ENCODE measurements at regions not wholly inside any gene's neighbourhood (a gene's known extent, or its start where the extent isn't known, plus 50 kb on each side); places are given as distances from the start of the nearest gene placed in this dataset.

DNA sequence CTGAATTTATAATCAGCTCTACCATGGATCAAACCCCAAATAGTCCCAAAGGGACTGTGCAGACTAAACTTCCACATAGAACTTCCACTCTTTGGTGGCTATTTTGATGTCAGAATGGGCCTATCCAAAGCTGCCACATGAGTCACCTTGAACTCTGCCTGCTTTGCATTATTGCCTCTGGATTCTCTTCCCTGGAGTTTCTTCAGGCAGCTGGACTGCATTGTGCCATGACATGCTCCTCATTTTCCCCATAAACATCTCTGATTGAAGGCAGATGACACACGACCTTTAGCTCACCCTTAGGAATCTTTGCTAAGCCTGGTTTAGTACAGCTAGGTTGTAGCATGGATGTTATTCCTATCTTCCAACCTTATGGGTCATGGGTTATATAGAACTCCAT lies 251.7 kb downstream of the FZD1 start:
- H3K4me2 ChIP-seq (ENCODE audit: low read length): no peak overlapping the region
- no peaks in the 10 kb centered on the region for H3K9me3 ChIP-seq (ENCODE audit: control insufficient read depth, low read length)
- H3K79me2 ChIP-seq: no peaks in the 10 kb centered on the region
- H3K36me3 ChIP-seq (ENCODE audit: control insufficient read depth, insufficient read depth, low read length): no peaks in the 10 kb centered on the region
- H3K27me3 ChIP-seq (ENCODE audit: control insufficient read depth, insufficient read depth, low read length): no peaks in the 10 kb centered on the region
- no peak overlapping the region for H3K4me3 ChIP-seq (ENCODE audit: low read depth, low read length)
- TF ChIP-seq, protein P1, sequence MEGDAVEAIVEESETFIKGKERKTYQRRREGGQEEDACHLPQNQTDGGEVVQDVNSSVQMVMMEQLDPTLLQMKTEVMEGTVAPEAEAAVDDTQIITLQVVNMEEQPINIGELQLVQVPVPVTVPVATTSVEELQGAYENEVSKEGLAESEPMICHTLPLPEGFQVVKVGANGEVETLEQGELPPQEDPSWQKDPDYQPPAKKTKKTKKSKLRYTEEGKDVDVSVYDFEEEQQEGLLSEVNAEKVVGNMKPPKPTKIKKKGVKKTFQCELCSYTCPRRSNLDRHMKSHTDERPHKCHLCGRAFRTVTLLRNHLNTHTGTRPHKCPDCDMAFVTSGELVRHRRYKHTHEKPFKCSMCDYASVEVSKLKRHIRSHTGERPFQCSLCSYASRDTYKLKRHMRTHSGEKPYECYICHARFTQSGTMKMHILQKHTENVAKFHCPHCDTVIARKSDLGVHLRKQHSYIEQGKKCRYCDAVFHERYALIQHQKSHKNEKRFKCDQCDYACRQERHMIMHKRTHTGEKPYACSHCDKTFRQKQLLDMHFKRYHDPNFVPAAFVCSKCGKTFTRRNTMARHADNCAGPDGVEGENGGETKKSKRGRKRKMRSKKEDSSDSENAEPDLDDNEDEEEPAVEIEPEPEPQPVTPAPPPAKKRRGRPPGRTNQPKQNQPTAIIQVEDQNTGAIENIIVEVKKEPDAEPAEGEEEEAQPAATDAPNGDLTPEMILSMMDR (IDR thresholded peaks at IDR 0.05): no peak
- no peak overlapping the region for H2AFZ ChIP-seq
- no peak overlapping the region for H3K27ac ChIP-seq
- H3K9ac ChIP-seq: no peak overlapping the region
- no peaks in the 10 kb centered on the region for H3K4me1 ChIP-seq

- no peak overlapping the region for H3K9ac ChIP-seq
- TF ChIP-seq, protein P1 (IDR thresholded peaks at IDR 0.05): no peak
- no peaks in the 10 kb centered on the region for H3K4me1 ChIP-seq
- H2AFZ ChIP-seq: no peak overlapping the region
- no peaks in the 10 kb centered on the region for H3K79me2 ChIP-seq
- no peaks in the 10 kb centered on the region for H3K27me3 ChIP-seq (ENCODE audit: control insufficient read depth, insufficient read depth, low read length)
- H3K27ac ChIP-seq: no peak overlapping the region
- H3K4me3 ChIP-seq (ENCODE audit: low read depth, low read length): no peak overlapping the region
- no peaks in the 10 kb centered on the region for H3K9me3 ChIP-seq (ENCODE audit: control insufficient read depth, low read length)
- H3K36me3 ChIP-seq (ENCODE audit: control insufficient read depth, insufficient read depth, low read length): no peaks in the 10 kb centered on the region
- no peak overlapping the region for H3K4me2 ChIP-seq (ENCODE audit: low read length)
These were observed 253.1 kb downstream of the FZD1 start for GRCh38 chr7:91517201-91517785.

DNA sequence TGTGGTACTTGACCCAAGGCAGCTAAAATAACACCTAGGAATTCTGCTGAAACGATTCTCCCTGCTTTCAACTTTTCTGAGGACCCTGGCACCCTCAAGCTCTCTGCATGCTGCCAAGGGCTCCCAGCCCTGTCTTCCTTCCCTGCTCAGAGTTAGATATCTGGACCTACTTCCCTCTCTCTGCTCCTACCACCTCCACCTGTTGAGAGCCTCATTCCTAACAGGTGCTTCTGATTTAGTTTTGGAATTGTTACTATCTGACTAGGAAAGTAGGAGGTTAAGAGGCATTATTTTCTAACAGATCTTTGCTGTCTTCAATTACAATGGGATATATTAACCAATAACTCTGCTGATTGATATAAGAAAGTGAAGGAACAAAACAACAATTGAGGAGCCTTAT lies 253.8 kb downstream of the FZD1 start:
- Histone ChIP-seq H3K4me3 (ENCODE audit: low read depth, low read length) (no peak overlapping the region), H3K4me1 (no peaks in the 10 kb centered on the region), H3K27ac (no peak overlapping the region), H2AFZ (no peak overlapping the region), H3K36me3 (ENCODE audit: control insufficient read depth, insufficient read depth, low read length) (no peaks in the 10 kb centered on the region), H3K9me3 (ENCODE audit: control insufficient read depth, low read length) (no peaks in the 10 kb centered on the region), H3K4me2 (ENCODE audit: low read length) (no peak overlapping the region), H3K9ac (no peak overlapping the region), H3K27me3 (ENCODE audit: control insufficient read depth, insufficient read depth, low read length) (no peaks in the 10 kb centered on the region), H3K79me2 (no peaks in the 10 kb centered on the region)
- TF ChIP-seq, protein P1 (IDR thresholded peaks at IDR 0.05): no peak

- Histone ChIP-seq H3K36me3 (ENCODE audit: control insufficient read depth, insufficient read depth, low read length) (no peaks in the 10 kb centered on the region), H3K27ac (no peak overlapping the region), H3K4me1 (no peaks in the 10 kb centered on the region)
These were observed 255.3 kb downstream of the FZD1 start for GRCh38 chr7:91519241-91520158.

More at GRCh38 chr7:91519241-91520158, 255.3 kb downstream of the FZD1 start:
- no peak overlapping the region for H2AFZ ChIP-seq
- H3K79me2 ChIP-seq: no peaks in the 10 kb centered on the region
- H3K9me3 ChIP-seq (ENCODE audit: control insufficient read depth, low read length): no peaks in the 10 kb centered on the region
- no peak overlapping the region for H3K9ac ChIP-seq
- no peak overlapping the region for H3K4me2 ChIP-seq (ENCODE audit: low read length)
- TF ChIP-seq, protein P1 (IDR thresholded peaks at IDR 0.05): no peak
- H3K4me3 ChIP-seq (ENCODE audit: low read depth, low read length): no peak overlapping the region
- H3K27me3 ChIP-seq (ENCODE audit: control insufficient read depth, insufficient read depth, low read length): no peaks in the 10 kb centered on the region
